ENCODE measurements at regions not wholly inside any gene's neighbourhood (a gene's known extent, or its start where the extent isn't known, plus 50 kb on each side); places are given as distances from the start of the nearest gene placed in this dataset.

DNA sequence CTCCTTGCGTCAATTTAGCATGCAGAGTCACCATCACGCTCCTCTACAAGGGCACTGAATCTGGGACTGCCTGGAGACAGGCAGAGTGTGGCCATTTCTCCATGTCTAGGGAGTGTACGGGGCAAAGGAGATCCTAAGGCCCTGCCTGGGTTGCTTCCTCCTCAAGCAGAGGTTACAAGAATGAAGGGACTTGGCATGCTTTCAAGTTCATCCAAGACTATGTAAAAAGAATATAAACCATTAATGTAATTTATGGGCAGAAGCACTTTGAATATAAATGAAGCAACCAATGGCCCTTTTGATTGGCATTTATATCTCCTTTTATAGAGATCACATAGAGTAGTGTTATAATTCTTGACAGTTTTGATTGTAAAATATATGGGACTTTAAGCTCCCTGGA is 137.5 kb downstream of the BTBD3 start:
- TF ChIP-seq, protein P1, sequence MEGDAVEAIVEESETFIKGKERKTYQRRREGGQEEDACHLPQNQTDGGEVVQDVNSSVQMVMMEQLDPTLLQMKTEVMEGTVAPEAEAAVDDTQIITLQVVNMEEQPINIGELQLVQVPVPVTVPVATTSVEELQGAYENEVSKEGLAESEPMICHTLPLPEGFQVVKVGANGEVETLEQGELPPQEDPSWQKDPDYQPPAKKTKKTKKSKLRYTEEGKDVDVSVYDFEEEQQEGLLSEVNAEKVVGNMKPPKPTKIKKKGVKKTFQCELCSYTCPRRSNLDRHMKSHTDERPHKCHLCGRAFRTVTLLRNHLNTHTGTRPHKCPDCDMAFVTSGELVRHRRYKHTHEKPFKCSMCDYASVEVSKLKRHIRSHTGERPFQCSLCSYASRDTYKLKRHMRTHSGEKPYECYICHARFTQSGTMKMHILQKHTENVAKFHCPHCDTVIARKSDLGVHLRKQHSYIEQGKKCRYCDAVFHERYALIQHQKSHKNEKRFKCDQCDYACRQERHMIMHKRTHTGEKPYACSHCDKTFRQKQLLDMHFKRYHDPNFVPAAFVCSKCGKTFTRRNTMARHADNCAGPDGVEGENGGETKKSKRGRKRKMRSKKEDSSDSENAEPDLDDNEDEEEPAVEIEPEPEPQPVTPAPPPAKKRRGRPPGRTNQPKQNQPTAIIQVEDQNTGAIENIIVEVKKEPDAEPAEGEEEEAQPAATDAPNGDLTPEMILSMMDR (IDR thresholded peaks at IDR 0.05; ENCODE audit: low read depth, low read length, poor library complexity, severe bottlenecking) = no peak
- TF ChIP-seq EZH2phosphoT487 (IDR thresholded peaks at IDR 0.05; ENCODE audit: borderline replicate concordance, low read length) = no peak

Data from DOHH2 (cell line).